Gastroesophageal sphincter (tissue), 4 donors: ENCODE measurements at regions not wholly inside any gene's neighbourhood (a gene's known extent, or its start where the extent isn't known, plus 50 kb on each side); places are given as distances from the start of the nearest gene placed in this dataset.

Experiments
- ATAC-seq: fragments of 150-250 bp; one replicate; pipeline ENCODE4 v1.9.1; 2016; ENCODE audit warnings: mild to moderate bottlenecking, moderate library complexity
- H3K27ac ChIP-seq, 4 donors: fragments of 200-600 bp; sonication (generic) in 3 of 4; 1 replicate in 3 of 4; 2 replicates in 1 of 4; pipeline ENCODE4 v1.5.1; 2016 to 2019
- H3K27me3 ChIP-seq: fragments of 200-600 bp; sonication (generic); one replicate; pipeline ENCODE4 v1.5.1; 2019
- H3K36me3 ChIP-seq, 2 donors: fragments of 200-600 bp; sonication (generic); one replicate each; pipeline ENCODE4 v1.5.1; 2019; ENCODE audit warnings: control low read depth in 1 of 2
- H3K4me1 ChIP-seq, 3 donors: fragments of 200-600 bp; sonication (generic); 1 replicate in 2 of 3; 2 replicates in 1 of 3; pipeline ENCODE4 v1.5.1; 2016 to 2019; ENCODE audit warnings: control low read depth in 2 of 3
- H3K4me3 ChIP-seq, 2 donors: fragments of 200-600 bp; sonication (generic); one replicate each; pipeline ENCODE4 v1.5.1; 2019; ENCODE audit warnings: mild to moderate bottlenecking in 1 of 2, moderate library complexity in 1 of 2
- H3K9me3 ChIP-seq, 3 donors: fragments of 200-600 bp; sonication (generic); one replicate each; pipeline ENCODE4 v1.5.1; 2017 to 2019; ENCODE audit warnings: control low read depth in 2 of 3
- CTCF ChIP-seq, 4 experiments: fragments of 200-600 bp in 2 of 4; fragments of 450-650 bp in 2 of 4; sonication (generic) in 1 of 4; IDR thresholded peaks; one replicate each; pipeline ENCODE4 v1.5.1; 2017 to 2019; ENCODE audit warnings: antibody characterized with exemption in 4 of 4, mild to moderate bottlenecking in 2 of 4, moderate library complexity in 2 of 4
- EP300 ChIP-seq: sonication (generic); formaldehyde crosslinking; IDR thresholded peaks from one replicate; pipeline ENCODE4 v1.6.1; 2017; ENCODE audit warnings: antibody characterized with exemption, mild to moderate bottlenecking
- POLR2A ChIP-seq, 2 donors: fragments of 450-650 bp; IDR thresholded peaks; one replicate each; pipeline ENCODE4 v1.6.1; 2017; ENCODE audit warnings: antibody characterized with exemption in 2 of 2, mild to moderate bottlenecking in 2 of 2, moderate library complexity in 1 of 2
- POLR2AphosphoS5 ChIP-seq: sonication (generic); formaldehyde crosslinking; IDR thresholded peaks from one replicate; pipeline ENCODE4 v1.6.1; 2017; ENCODE audit warnings: antibody characterized with exemption
- WGBS, 2 donors: methylation state at CpG; one replicate each; pipeline ENCODE4 v1.1.5; 2018; ENCODE audit warnings: low coverage in 1 of 2; 5-methylcytosine and 5-hydroxymethylcytosine counted together

- WGBS, 2 donors = 53% methylated on average over 1 of the region's 1 CpG; no CpG with 5 or more reads in 1 of the 2 donors
- Histone ChIP-seq H3K9me3 (no peaks in the 10 kb centered on the region), H3K4me3 (no peak overlapping the region), H3K27ac (no peak overlapping the region), H3K36me3 (no peaks in the 10 kb centered on the region), H3K4me1 (peaks cover 0 to 7% (median 4%) of the 10 kb centered on the region in 3 donors), H3K27me3 (peaks cover 4% of the 10 kb centered on the region)
- ATAC-seq = no peak
- TF ChIP-seq POLR2AphosphoS5 (no peak), POLR2A (IDR thresholded peaks at IDR 0.05) (no peak), CTCF (IDR thresholded peaks at IDR 0.05) (no peak), EP300 (no peak)
Measured at GRCh38 chr5:158066076-158066475, 207.1 kb upstream of the CLINT1 start.

DNA sequence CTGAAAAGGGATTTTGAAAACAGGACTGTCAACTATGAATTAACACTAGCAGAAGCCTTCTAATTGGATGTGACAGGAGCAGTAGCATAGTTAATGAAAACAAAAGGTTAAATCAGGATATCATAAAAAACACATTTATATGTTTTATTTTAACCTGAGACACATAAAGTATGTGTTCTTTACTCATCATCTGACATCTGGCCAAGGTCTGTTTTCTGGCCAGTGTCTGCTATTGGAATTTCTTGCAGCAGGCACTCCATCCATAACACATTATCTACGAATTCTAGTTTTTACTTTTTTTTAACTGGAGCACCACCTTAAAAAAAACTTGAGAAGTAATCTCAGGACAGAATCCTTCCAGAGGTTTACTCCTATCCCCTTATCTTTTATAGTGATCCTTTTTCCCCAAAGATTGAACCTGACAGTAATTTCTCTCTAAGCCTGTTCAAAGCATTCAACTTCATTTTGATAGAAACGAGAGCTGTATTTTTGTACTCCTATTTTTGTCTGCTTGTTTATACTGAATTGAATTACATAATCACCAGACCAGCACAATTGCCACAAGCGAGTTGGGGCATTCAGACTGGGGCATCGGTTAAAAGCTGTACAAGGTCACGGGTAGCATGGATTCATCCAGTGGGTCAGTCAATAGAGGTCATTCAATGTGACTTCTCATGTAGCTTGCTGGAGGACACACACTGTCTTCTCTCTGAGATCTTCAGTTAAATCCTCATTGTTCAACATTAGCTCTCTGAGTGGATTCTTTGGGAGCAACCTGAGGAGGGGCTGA is 205.6 kb upstream of the CLINT1 start:
- Histone ChIP-seq H3K27me3 (peaks cover 4% of the 10 kb centered on the region), H3K36me3 (no peaks in the 10 kb centered on the region), H3K27ac (no peak overlapping the region), H3K4me3 (no peak overlapping the region), H3K9me3 (no peaks in the 10 kb centered on the region), H3K4me1 (peaks cover 0 to 7% (median 4%) of the 10 kb centered on the region in 3 donors)
- no peak for ATAC-seq
- TF ChIP-seq POLR2A (IDR thresholded peaks at IDR 0.05) (no peak), EP300 (no peak), POLR2AphosphoS5 (no peak), CTCF (IDR thresholded peaks at IDR 0.05) (no peak)
- WGBS, 2 donors = 36 to 46% methylated on average over 4 to 5 of the region's 5 CpGs

DNA sequence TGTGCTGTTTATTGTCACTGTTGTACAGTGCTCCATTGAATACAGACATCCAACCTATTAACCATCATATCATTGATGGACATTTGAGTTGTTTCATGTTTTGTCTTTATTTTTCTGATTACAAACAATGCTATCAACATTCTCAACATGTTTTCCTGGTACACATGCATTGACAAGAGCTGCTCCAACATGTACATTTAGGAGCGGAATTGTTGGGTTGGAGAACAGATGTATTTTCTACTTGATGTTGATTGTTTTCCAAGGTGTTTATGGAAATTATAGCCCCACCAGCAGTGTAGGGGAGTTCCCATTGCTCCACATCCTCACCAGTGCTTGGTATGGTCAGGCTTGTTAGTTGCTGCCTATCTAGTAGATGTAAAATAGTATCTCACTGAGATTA is 204.1 kb upstream of the CLINT1 start:
- 100% methylated on average over 1 of the region's 1 CpG for WGBS, 2 donors

DNA sequence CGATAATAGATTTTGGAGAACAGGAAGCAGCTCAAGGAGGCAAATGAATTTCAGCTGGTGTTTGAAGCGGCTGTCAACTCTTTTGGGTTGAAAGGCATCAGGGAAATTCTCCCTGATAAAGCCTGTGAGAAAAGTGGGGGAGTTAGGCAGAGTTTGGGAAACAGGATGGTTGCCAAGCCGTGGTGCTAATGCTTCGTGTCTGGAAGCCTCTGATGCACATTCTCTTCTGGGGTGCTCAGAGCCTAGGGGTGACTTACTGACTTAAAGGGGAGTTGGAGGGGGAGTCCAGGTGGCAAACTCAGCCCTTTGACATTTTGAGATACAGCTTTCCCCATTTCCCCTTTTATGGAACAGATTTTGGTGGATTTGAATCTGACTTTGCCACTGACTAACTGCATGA is 202.5 kb upstream of the CLINT1 start:
- Histone ChIP-seq H3K36me3 (no peaks in the 10 kb centered on the region), H3K27ac (no peak overlapping the region), H3K27me3 (peaks cover 4% of the 10 kb centered on the region), H3K4me3 (no peak overlapping the region), H3K4me1 (peaks cover 0 to 7% (median 4%) of the 10 kb centered on the region in 3 donors), H3K9me3 (no peaks in the 10 kb centered on the region)
- no peak for ATAC-seq
- 73 to 96% methylated on average over 3 to 4 of the region's 4 CpGs for WGBS, 2 donors
- TF ChIP-seq CTCF (IDR thresholded peaks at IDR 0.05) (no peak), EP300 (no peak), POLR2AphosphoS5 (no peak), POLR2A (IDR thresholded peaks at IDR 0.05) (no peak)

More for the DNA sequence above, 204.1 kb upstream of the CLINT1 start:
- no peak for ATAC-seq
- Histone ChIP-seq H3K9me3 (no peaks in the 10 kb centered on the region), H3K4me3 (no peak overlapping the region), H3K27me3 (peaks cover 4% of the 10 kb centered on the region), H3K36me3 (no peaks in the 10 kb centered on the region), H3K4me1 (peaks cover 0 to 7% (median 4%) of the 10 kb centered on the region in 3 donors), H3K27ac (no peak overlapping the region)
- TF ChIP-seq CTCF (IDR thresholded peaks at IDR 0.05) (no peak), POLR2A (IDR thresholded peaks at IDR 0.05) (no peak), EP300 (no peak), POLR2AphosphoS5 (no peak)

- Histone ChIP-seq H3K4me1 (peaks cover 0 to 9% (median 4%) of the 10 kb centered on the region in 3 donors), H3K36me3 (no peaks in the 10 kb centered on the region), H3K27me3 (peaks cover 4% of the 10 kb centered on the region), H3K4me3 (no peak overlapping the region), H3K9me3 (no peaks in the 10 kb centered on the region), H3K27ac (no peak overlapping the region)
- TF ChIP-seq POLR2A (IDR thresholded peaks at IDR 0.05) = no peak
- no peak for TF ChIP-seq CTCF (IDR thresholded peaks at IDR 0.05)
- no peak for TF ChIP-seq POLR2AphosphoS5
- TF ChIP-seq EP300 = no peak
- no peak for ATAC-seq
- WGBS, 2 donors = 63 to 86% methylated on average over 1 to 2 of the region's 2 CpGs
Measured at GRCh38 chr5:158060212-158060611, 201.3 kb upstream of the CLINT1 start.
